Umbilical cord (tissue), 1 donor: ENCODE measurements at regions not wholly inside any gene's neighbourhood (a gene's known extent, or its start where the extent isn't known, plus 50 kb on each side); places are given as distances from the start of the nearest gene placed in this dataset.

Experiments used
- DNase-seq: peaks from one replicate; pipeline ENCODE4 v3.0.0-alpha.2; 2015; ENCODE audit warnings: low spot score

- DNase-seq = no peak
Observed at GRCh38 chr3:104452697-104453096, 914.0 kb upstream of the ALCAM start.

- no peak for DNase-seq
Observed at GRCh38 chr3:104458657-104459056, 908.1 kb upstream of the ALCAM start.

- DNase-seq = peak; percentile 91
Observed at GRCh38 chr3:104460477-104461406, 906.0 kb upstream of the ALCAM start.

GRCh38 chr3:104461431-104461830 is 905.3 kb upstream of the ALCAM start:
- peak; percentile 38 for DNase-seq

GRCh38 chr3:104472221-104472620 is 894.5 kb upstream of the ALCAM start:
- peak; percentile 12 for DNase-seq

- no peak for DNase-seq
Observed at GRCh38 chr3:104474011-104474410, 892.7 kb upstream of the ALCAM start.

- DNase-seq = no peak
Observed at GRCh38 chr3:104503022-104503421, 863.7 kb upstream of the ALCAM start.

- DNase-seq = no peak
Observed at GRCh38 chr3:104510131-104510849, 856.4 kb upstream of the ALCAM start.

- no peak for DNase-seq
Observed at GRCh38 chr3:104514371-104514770, 852.3 kb upstream of the ALCAM start.

GRCh38 chr3:104514776-104515175 is 851.9 kb upstream of the ALCAM start:
- no peak for DNase-seq

- no peak for DNase-seq
Observed at GRCh38 chr3:104519068-104519467, 847.6 kb upstream of the ALCAM start.

GRCh38 chr3:104519468-104520227 is 847.1 kb upstream of the ALCAM start:
- DNase-seq = no peak

- DNase-seq = no peak
Observed at GRCh38 chr3:104520228-104520655, 846.5 kb upstream of the ALCAM start.

- DNase-seq = no peak
Observed at GRCh38 chr3:104521606-104522336, 844.9 kb upstream of the ALCAM start.

GRCh38 chr3:104523136-104523535 is 843.6 kb upstream of the ALCAM start:
- DNase-seq = no peak

- no peak for DNase-seq
Observed at GRCh38 chr3:104526901-104527401, 839.8 kb upstream of the ALCAM start.

GRCh38 chr3:104530934-104531333 is 835.8 kb upstream of the ALCAM start:
- DNase-seq = no peak

GRCh38 chr3:104536715-104537114 is 830.0 kb upstream of the ALCAM start:
- DNase-seq = no peak

GRCh38 chr3:104537323-104537722 is 829.4 kb upstream of the ALCAM start:
- DNase-seq = no peak

GRCh38 chr3:104546301-104546700 is 820.4 kb upstream of the ALCAM start:
- DNase-seq = peak; percentile 82

GRCh38 chr3:104547031-104547430 is 819.7 kb upstream of the ALCAM start:
- peak; percentile 41 for DNase-seq
